Hepatocyte (in vitro differentiated cells): ENCODE measurements at regions not wholly inside any gene's neighbourhood (a gene's known extent, or its start where the extent isn't known, plus 50 kb on each side); places are given as distances from the start of the nearest gene placed in this dataset.

Experiments
- DNase-seq: peaks from one replicate; pipeline ENCODE4 v3.0.0-alpha.2; 2016; ENCODE audit warnings: low spot score
- H2AFZ ChIP-seq: fragments of 200-600 bp; sonication (generic); 2 replicates; pipeline ENCODE4 v1.6.0; 2016; ENCODE audit warnings: antibody characterized with exemption, mild to moderate bottlenecking
- H3K27ac ChIP-seq: fragments of 200-600 bp; sonication (generic); 2 replicates; pipeline ENCODE4 v1.5.1; 2016; ENCODE audit warnings: mild to moderate bottlenecking
- H3K27me3 ChIP-seq: fragments of 200-600 bp; sonication (generic); 2 replicates; pipeline ENCODE4 v1.6.1; 2016
- H3K36me3 ChIP-seq: fragments of 200-600 bp; sonication (generic); replicated peaks from 2 replicates; pipeline ENCODE4 v1.5.1; 2016; ENCODE audit warnings: low read depth; ENCODE audit not compliant: insufficient read depth
- H3K4me1 ChIP-seq: fragments of 200-600 bp; sonication (generic); 2 replicates; pipeline ENCODE4 v1.5.1; 2016; ENCODE audit warnings: mild to moderate bottlenecking, moderate library complexity; ENCODE audit not compliant: insufficient read depth
- H3K4me2 ChIP-seq: fragments of 200-600 bp; sonication (generic); 2 replicates; pipeline ENCODE4 v1.6.0; 2016
- H3K4me3 ChIP-seq: fragments of 200-600 bp; sonication (generic); 2 replicates; pipeline ENCODE4 v1.5.1; 2016; ENCODE audit warnings: mild to moderate bottlenecking
- H3K79me2 ChIP-seq: fragments of 200-600 bp; sonication (generic); 2 replicates; pipeline ENCODE4 v1.6.0; 2017; ENCODE audit warnings: mild to moderate bottlenecking
- H3K9me2 ChIP-seq: fragments of 200-600 bp; sonication (generic); replicated peaks from 2 replicates; pipeline ENCODE4 v1.6.0; 2017; ENCODE audit warnings: mild to moderate bottlenecking; ENCODE audit not compliant: insufficient read depth
- H3K9me3 ChIP-seq: fragments of 200-600 bp; sonication (generic); 2 replicates; pipeline ENCODE4 v1.5.1; 2016; ENCODE audit warnings: low read depth, mild to moderate bottlenecking
- H4K20me1 ChIP-seq: fragments of 200-600 bp; sonication (generic); 2 replicates; pipeline ENCODE4 v1.6.0; 2016; ENCODE audit warnings: mild to moderate bottlenecking; ENCODE audit not compliant: insufficient read depth, poor library complexity, severe bottlenecking
- EZH2 ChIP-seq: fragments of 200-600 bp; sonication (generic); IDR thresholded peaks from 2 replicates; pipeline ENCODE4 v1.6.1; 2016; ENCODE audit warnings: antibody characterized with exemption, mild to moderate bottlenecking, borderline replicate concordance
- EZH2phosphoT487 ChIP-seq: fragments of 200-600 bp; sonication (generic); IDR thresholded peaks from one replicate; pipeline ENCODE4 v1.6.1; 2018; ENCODE audit warnings: antibody characterized with exemption, mild to moderate bottlenecking, low read depth, moderate library complexity; ENCODE audit not compliant: unreplicated experiment, severe bottlenecking
- WGBS: methylation state at CpG from one replicate; pipeline ENCODE4 v1.1.6; 2016; ENCODE audit warnings: low lambda C conversion rate; ENCODE audit errors: missing lambda C conversion rate; 5-methylcytosine and 5-hydroxymethylcytosine counted together
- TF ChIP-seq, protein P1 (sequence below): fragments of 200-600 bp; sonication (generic); IDR thresholded peaks from 2 replicates; pipeline ENCODE4 v1.5.1; 2016; ENCODE audit warnings: antibody characterized with exemption, mild to moderate bottlenecking; ENCODE audit not compliant: poor library complexity

DNA sequence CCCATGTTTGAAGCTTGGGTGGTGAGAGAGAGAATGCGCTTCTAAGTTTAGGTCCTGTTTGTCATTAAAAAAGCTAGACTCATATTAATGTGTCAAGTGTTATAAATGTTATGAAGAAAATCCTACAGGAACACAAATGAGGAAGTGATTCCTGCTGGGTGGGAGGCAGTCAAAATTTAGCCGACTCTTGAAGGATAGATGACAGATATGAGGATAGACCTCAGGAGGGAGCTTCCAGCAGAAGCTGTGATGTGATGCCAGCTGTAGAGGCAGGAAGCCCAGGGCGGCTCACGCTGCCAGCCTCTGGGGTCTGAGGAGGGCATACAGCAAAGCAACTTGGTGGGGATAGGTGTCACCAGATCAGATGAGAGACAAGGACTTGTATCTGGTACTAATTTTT lies 74.7 kb upstream of the ADAMTS16 start:
- over 99% methylated on average over 4 of the region's 4 CpGs for WGBS
- no peak overlapping the region for H3K4me2 ChIP-seq
- H3K27ac ChIP-seq, result no peak overlapping the region

DNA sequence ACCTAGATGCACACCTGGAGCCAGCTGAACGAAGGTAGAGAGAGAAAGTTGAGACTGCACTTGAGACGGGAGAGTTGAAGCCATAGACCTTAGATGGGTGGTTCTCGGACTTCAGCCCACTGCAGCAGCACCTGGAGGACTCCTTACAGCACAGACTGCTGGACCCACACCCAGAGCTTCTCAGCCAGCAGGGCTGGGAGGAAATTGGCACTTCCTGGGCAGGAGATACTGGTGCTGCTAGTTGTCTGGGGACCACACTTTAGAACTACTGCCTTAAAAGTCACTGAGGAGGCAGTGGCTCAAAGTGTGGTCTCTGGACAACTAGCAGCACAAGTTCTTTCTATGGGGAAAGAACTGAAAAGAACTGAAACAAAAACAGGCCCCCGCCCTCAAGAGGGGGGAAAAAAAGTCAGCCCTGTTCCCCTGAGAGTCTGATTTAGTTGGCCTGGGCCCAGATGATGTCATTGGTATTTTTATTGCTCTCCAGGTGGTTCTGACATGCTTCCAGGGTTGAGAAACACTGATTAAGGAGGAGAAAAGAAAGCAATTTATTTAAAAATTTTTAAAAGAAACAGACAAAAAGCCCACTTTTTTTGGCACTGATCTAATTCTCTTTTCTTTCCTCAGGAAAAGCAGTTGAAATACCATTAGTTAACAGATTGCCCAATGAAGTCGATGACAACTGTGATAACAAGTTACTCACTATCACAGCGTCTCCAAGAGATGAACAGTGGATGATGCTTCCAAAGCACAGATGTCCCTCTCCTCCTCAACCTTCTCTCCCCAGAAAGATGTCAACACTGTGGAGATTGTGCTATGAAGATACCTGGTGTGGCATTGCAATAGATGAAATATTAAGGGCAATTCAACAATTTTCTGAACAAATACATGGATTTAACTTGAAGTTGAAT lies 73.6 kb upstream of the ADAMTS16 start:
- Histone ChIP-seq H4K20me1 (no peaks in the 10 kb centered on the region), H3K4me1 (no peaks in the 10 kb centered on the region), H3K9me2 (no peaks in the 10 kb centered on the region), H3K9me3 (no peaks in the 10 kb centered on the region), H3K27ac (peak overlapping the region; percentile 62), H3K36me3 (no peaks in the 10 kb centered on the region), H3K4me2 (no peak overlapping the region), H3K4me3 (no peak overlapping the region), H3K79me2 (no peaks in the 10 kb centered on the region), H3K27me3 (no peaks in the 10 kb centered on the region), H2AFZ (no peak overlapping the region)
- DNase-seq, result no peak
- 76% methylated on average over 6 of the region's 6 CpGs for WGBS
- TF ChIP-seq, protein P1, sequence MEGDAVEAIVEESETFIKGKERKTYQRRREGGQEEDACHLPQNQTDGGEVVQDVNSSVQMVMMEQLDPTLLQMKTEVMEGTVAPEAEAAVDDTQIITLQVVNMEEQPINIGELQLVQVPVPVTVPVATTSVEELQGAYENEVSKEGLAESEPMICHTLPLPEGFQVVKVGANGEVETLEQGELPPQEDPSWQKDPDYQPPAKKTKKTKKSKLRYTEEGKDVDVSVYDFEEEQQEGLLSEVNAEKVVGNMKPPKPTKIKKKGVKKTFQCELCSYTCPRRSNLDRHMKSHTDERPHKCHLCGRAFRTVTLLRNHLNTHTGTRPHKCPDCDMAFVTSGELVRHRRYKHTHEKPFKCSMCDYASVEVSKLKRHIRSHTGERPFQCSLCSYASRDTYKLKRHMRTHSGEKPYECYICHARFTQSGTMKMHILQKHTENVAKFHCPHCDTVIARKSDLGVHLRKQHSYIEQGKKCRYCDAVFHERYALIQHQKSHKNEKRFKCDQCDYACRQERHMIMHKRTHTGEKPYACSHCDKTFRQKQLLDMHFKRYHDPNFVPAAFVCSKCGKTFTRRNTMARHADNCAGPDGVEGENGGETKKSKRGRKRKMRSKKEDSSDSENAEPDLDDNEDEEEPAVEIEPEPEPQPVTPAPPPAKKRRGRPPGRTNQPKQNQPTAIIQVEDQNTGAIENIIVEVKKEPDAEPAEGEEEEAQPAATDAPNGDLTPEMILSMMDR, result no peak
- TF ChIP-seq EZH2phosphoT487 (no peak), EZH2 (no peak)

More for the DNA sequence above, 74.7 kb upstream of the ADAMTS16 start:
- Histone ChIP-seq H3K4me3 (no peak overlapping the region), H3K9me2 (no peaks in the 10 kb centered on the region), H3K27me3 (no peaks in the 10 kb centered on the region), H4K20me1 (no peaks in the 10 kb centered on the region), H3K9me3 (no peaks in the 10 kb centered on the region), H3K4me1 (no peaks in the 10 kb centered on the region), H3K36me3 (no peaks in the 10 kb centered on the region), H2AFZ (no peak overlapping the region), H3K79me2 (no peaks in the 10 kb centered on the region)
- DNase-seq, result no peak
- TF ChIP-seq EZH2 (no peak), EZH2phosphoT487 (no peak)
- TF ChIP-seq, protein P1, result no peak

DNA sequence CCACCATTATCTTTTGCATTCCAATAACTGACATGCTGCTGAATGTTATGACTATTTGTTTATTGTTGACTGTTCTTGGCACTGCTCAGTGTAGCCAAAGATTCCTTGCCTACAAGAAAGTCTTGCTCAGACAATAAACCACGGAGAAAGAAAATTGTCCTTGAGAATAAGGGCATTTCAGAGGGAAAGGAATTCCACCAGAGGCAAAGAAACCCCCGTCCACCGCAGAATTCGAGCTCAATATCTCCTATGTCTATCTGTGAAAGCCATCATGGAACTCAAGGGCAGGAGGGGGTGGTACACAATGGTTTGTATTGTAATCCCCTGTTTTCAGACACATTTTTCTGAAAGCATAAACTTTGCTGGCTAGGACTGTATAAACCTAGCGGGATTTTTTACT lies 70.3 kb upstream of the ADAMTS16 start:
- Histone ChIP-seq H4K20me1 (no peaks in the 10 kb centered on the region), H3K27me3 (no peaks in the 10 kb centered on the region), H3K36me3 (no peaks in the 10 kb centered on the region), H3K9me2 (no peaks in the 10 kb centered on the region), H3K4me3 (no peak overlapping the region), H2AFZ (no peak overlapping the region), H3K4me2 (no peak overlapping the region), H3K79me2 (no peaks in the 10 kb centered on the region), H3K27ac (no peak overlapping the region), H3K4me1 (no peaks in the 10 kb centered on the region), H3K9me3 (no peaks in the 10 kb centered on the region)
- WGBS, result 56% methylated on average over 5 of the region's 5 CpGs
- no peak for DNase-seq
- TF ChIP-seq EZH2phosphoT487 (no peak), EZH2 (no peak)
- TF ChIP-seq, protein P1, result no peak
